ENCODE measurements at regions not wholly inside any gene's neighbourhood (a gene's known extent, or its start where the extent isn't known, plus 50 kb on each side); places are given as distances from the start of the nearest gene placed in this dataset.

DNA sequence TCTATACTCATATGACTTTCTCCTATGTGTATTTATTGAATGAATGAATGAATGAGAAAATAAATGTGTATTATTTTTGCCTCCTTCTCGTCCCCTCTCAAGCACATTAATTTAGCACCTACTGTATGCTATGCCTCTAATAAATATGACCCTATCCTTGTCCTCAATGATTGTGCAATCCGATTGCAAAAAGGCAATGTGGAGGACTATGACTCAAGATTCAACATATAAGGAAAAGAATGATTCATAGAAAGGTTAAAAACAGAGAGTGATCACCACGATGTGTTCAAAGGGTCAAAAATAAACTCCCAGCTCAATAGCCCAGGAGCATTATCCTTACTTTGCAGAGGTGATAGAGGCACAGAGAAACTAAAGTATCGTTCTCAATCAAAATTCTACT, 322.8 kb upstream of the SORCS1 start:
- intact Hi-C loops (cut with DNase I), result no loop called here
- Histone ChIP-seq H3K27me3 (no peaks in the 10 kb centered on the region), H3K36me3 (no peaks in the 10 kb centered on the region), H3K4me3 (no peak overlapping the region), H3K4me1 (no peaks in the 10 kb centered on the region), H3K27ac (no peak overlapping the region), H3K9me3 (no peaks in the 10 kb centered on the region)
- ATAC-seq, result no peak
- 62 to 69% (median 66%) methylated on average over 4 of the region's 4 CpGs for WGBS, 4 donors
- no peak for DNase-seq
- TF ChIP-seq, protein P1, sequence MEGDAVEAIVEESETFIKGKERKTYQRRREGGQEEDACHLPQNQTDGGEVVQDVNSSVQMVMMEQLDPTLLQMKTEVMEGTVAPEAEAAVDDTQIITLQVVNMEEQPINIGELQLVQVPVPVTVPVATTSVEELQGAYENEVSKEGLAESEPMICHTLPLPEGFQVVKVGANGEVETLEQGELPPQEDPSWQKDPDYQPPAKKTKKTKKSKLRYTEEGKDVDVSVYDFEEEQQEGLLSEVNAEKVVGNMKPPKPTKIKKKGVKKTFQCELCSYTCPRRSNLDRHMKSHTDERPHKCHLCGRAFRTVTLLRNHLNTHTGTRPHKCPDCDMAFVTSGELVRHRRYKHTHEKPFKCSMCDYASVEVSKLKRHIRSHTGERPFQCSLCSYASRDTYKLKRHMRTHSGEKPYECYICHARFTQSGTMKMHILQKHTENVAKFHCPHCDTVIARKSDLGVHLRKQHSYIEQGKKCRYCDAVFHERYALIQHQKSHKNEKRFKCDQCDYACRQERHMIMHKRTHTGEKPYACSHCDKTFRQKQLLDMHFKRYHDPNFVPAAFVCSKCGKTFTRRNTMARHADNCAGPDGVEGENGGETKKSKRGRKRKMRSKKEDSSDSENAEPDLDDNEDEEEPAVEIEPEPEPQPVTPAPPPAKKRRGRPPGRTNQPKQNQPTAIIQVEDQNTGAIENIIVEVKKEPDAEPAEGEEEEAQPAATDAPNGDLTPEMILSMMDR (IDR thresholded peaks at IDR 0.05), result no peak
- no peak for TF ChIP-seq POLR2A (IDR thresholded peaks at IDR 0.05)

DNA sequence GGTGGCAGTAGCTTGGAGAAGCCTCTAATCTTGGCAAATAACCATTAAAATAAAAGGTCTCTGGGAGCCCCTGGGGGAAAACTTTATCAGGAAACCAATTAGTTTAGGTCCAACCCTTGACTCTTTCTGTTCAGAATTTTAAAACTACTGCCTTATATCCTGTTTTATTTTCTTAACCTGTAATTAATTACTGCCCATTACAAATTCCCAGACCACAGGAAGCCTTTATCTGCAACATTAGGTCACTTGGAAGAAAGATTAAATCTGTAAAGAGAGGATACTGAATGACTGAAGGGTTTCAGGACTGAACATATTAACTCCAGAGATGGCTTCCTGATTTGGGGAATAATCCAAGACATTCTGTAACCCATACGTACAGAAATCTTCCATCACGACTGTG, 320.5 kb upstream of the SORCS1 start:
- Histone ChIP-seq H3K4me1 (no peaks in the 10 kb centered on the region), H3K27me3 (no peaks in the 10 kb centered on the region), H3K4me3 (no peak overlapping the region), H3K27ac (no peak overlapping the region), H3K36me3 (no peaks in the 10 kb centered on the region), H3K9me3 (no peaks in the 10 kb centered on the region)
- intact Hi-C loops (cut with DNase I), result no loop called here
- DNase-seq (no peak), ATAC-seq (no peak)
- TF ChIP-seq, protein P1 (IDR thresholded peaks at IDR 0.05), result no peak
- no peak for TF ChIP-seq POLR2A (IDR thresholded peaks at IDR 0.05)
- WGBS, 4 donors, result 52 to 64% (median 56%) methylated on average over 2 of the region's 2 CpGs

DNA sequence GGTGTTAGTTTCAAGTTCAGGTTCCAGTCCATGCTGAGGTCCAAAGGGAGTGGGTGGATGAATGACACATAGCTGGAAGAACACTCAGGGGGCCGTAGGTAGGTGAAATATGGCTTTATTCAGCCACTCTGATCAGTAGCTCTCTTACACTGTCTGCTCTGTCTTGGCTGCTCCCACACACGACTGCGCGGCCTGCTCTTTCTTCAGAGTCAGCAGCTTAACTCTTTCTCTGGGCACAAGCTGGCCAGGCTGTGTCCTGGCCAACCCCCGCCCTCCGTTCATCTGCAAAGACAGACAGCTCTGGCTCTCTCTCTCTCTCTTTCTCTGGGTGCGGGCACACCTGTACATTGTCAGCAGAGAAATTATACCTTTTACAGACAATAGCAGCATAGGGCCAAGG, 317.4 kb upstream of the SORCS1 start:
- intact Hi-C loops (cut with DNase I), result no loop called here
- Histone ChIP-seq H3K36me3 (no peaks in the 10 kb centered on the region), H3K27ac (no peak overlapping the region), H3K4me3 (no peak overlapping the region), H3K27me3 (no peaks in the 10 kb centered on the region), H3K4me1 (no peaks in the 10 kb centered on the region), H3K9me3 (no peaks in the 10 kb centered on the region)
- WGBS, 4 donors, result 79 to 89% (median 85%) methylated on average over 7 of the region's 7 CpGs
- TF ChIP-seq, protein P1 (IDR thresholded peaks at IDR 0.05), result no peak
- no peak for TF ChIP-seq POLR2A (IDR thresholded peaks at IDR 0.05)
- DNase-seq (no peak), ATAC-seq (no peak)

DNA sequence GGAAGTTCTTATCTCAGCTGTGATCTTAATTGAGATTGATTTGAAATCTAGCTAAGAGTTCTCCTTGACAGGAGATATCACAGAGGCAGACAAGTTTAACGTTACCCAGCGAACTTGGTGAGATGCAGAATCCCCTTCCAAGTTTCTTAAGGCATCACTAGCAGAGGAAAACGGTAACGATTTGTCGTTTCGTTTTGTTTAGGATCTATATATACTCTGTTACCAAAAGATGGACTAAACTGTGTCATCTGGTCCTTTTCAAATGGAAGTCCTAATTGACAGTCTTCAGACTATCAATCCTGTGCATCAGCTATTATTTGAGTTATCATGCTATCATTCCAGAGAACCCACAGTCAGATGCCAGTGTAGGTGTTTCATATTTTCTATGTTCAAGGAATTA, 316.7 kb upstream of the SORCS1 start:
- Histone ChIP-seq H3K4me3 (no peak overlapping the region), H3K4me1 (no peaks in the 10 kb centered on the region), H3K9me3 (no peaks in the 10 kb centered on the region), H3K27ac (no peak overlapping the region), H3K27me3 (no peaks in the 10 kb centered on the region), H3K36me3 (no peaks in the 10 kb centered on the region)
- DNase-seq (no peak), ATAC-seq (no peak)
- TF ChIP-seq, protein P1 (IDR thresholded peaks at IDR 0.05), result no peak
- TF ChIP-seq POLR2A (IDR thresholded peaks at IDR 0.05), result no peak
- 76 to 83% (median 80%) methylated on average over 6 of the region's 6 CpGs for WGBS, 4 donors
- intact Hi-C loops (cut with DNase I), result no loop called here

Data from heart left ventricle (tissue), 16 donors.